ENCODE measurements at regions not wholly inside any gene's neighbourhood (a gene's known extent, or its start where the extent isn't known, plus 50 kb on each side); places are given as distances from the start of the nearest gene placed in this dataset.

DNA sequence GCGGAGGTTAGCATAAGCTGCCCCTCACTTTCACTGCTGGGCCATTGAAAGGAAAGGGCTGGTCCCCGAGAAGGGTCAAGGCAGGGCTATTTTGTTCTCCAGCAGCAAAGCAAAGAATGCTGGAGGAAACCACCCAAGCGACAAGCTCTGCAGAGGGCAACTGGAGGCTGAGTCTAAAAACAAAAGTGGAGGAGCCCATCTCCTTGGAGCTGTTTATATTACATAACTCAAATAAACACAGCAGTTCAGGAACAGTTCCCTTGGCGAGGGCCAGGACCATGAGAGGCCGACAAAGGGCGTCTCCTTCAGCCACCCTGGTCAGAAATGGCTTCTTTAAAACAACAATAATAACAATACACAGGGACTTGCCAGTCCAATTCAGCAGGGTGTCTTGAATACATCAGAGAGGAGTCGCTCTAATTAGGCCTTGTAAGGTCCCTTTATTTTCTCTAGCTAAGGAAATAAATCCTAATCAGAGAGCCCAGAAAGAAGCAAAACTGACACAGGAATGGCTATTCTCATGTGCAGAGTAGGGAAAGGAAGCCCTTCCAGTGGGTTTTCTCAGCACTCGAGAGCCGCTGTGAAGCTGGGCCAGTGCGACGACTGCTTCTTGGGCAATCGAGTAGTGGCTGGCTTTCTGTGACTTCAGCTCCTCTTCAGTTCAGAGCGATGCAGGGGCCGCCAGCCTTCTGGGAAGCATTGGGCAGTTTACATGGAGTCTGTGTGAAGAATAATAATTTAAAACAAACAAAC lies 57.0 kb upstream of the TARBP1 start:
- DNase-seq, result no peak

DNA sequence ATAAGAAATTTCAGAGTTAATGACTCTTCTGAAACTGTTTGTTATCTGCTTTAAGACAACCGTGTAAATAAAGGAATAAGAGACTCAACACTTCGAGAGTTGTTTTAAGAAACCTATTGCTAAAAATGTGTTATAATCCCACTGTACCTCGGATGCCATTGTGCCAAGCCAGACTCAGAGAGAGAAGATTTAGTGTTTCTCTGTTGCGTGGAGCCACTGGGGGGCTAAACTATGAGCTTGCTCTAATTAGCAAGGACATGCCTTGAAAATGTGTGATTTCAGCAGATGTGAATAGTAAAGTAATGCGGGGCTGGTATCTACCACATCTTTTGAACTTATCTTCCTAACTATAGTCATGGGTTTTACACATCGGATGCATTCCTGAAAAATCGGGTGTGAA lies 56.2 kb upstream of the TARBP1 start:
- no peak for DNase-seq

DNA sequence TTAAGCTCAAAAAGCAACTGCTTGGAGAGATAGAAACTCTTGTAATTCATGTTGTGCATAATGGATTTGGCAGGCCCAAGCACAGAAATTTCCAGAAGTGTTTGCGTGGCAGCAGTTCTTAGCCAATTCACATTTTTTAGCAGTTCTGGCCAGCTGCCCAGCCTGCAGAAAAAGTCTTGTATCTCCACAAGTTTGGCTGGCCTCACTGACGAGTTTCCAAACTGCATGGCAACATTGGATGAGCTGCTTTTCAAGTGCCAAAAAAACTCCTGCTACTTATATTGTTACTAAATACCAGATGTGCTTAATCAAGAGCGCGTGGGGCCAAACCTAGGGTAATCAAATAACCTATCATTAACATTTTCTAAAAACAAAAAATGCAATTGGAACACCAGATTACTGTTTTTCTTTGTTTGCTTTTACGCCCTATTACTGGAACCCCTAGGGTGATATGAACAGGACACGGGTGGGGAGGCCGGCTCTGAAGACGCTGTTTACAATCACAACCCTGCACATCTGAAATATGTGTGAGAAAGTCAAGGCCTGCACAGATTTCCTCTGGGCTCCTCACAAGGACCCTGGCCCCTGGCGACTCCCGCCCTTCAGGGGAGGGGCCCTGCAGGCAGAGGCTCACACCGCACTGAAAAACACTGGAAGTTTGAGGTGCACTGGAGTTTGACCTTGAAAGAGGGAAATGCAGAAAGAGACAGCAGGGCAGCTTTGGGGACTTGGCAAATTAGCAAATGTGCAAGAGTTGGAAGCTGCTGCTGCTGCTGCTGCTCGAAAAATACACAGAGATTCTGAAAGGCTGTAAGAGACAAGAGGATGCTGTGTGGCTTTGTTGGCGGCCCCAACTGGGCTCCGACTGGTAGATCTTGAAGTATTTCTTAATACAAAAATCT lies 55.2 kb upstream of the TARBP1 start:
- DNase-seq, result no peak

DNA sequence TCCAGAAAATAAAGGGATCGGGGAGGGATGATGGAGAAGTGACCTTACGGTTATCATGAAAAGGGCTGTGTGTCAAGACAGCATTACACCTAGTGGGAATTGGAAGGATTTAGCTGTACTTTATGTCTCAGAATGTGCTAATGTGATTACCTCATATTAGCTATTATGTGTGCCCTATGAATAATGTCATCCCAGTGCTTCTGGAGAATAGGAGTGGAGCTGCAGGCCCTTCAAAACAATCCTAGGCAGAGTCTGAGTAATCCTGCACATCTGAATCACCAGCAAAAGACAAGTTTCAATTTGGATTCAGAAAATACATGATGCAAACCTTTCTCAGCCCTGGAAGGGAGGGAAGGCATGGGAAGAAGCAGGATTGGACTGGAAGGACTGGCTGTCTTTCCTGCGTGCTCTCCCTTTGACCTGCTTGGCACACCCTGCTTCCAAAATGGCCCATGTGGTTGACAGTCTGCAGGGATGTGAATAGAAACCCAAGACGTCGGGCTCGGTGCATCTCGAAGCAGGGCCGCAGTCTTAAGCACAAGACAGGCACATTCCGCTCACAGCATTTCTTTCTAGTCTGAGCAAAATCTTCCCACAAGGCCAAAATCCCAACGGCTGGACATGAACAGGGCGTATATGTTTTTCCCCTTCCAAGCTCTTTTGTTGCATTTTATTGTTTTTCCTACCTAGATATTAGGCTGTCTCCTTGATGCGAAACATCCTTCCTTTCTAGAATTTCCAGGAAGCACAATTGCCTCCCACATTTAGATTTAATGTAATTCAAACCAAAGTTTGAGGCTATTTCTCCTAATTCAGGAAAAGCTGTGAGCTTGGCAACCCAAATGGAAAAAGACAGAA lies 54.3 kb upstream of the TARBP1 start:
- DNase-seq, result no peak

DNA sequence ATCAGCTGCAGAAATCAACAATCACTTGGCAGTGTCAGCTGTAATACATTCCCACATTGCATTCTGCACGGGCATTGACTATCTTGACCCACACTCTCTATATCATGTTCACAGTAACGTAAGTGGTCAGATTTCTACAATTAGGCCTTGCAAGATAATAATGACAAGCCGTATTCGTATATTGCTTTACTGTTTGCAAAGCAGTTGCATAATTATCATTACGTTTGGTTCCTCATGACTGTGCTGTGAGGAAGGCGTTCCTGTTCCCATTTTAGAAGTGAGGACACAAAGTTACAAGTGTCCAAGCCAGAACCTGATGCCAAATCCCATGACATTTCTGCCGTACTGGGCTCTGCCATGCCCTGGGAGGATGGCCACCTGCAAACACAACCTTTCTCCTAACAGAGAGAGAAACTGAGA lies 53.5 kb upstream of the TARBP1 start:
- no peak for DNase-seq

DNA sequence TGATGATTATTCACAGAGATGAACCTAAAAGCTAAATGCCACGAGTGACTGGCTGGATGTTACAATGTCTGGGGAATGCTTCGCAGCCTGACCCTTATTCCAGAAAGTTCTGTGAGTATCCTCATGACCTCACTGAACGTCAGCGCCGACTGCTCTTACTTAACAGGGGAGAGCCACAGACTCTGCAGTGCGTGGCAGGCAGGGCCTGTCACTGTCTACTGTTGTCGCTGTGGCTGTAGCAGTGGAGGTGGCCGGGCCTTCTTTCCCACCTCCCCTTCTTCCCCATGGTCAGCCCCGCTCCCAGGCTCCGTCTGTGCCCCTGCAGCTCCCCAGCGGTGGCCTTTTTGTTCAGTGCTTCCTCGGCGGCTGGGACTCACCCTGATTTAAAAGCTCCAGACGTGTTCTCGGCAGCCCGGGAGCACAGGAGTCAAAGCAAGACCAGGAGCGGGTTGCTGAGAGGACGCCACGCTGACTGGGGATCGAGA lies 52.2 kb upstream of the TARBP1 start:
- DNase-seq, result no peak

DNA sequence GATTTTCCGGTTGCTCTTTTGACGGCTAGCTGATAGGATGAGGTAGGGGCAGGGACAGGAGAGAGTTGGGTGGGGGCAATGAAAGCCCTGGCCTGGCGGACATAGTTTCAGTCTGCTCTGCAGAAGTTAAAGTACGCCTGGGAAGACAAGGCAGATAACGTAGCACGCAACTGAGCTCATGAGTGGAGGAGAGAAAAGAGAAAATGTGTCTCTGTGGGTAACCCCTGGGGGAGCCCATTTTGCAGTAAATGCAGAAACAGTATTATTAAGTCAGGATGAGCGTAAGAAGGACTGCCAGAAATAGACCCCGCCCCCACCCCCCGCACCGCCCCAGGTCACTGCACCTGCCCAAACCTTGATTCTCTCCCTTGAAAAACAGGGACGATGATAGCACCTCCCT lies 51.7 kb upstream of the TARBP1 start:
- no peak for DNase-seq

DNA sequence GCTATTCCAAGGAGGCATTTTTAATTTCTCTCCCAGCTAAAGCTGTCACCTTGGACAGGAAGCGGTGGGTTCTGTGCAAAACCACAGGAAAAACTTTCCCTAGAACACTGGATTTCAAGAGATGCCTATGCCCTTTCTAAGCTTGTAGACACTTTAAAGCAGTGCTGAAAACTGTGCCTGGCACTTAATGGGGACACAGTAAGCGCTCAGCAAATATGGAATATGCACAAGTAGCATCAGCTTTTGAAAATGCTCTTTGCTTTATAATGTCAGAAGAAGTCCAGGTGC lies 50.9 kb upstream of the TARBP1 start:
- DNase-seq, result no peak

DNA sequence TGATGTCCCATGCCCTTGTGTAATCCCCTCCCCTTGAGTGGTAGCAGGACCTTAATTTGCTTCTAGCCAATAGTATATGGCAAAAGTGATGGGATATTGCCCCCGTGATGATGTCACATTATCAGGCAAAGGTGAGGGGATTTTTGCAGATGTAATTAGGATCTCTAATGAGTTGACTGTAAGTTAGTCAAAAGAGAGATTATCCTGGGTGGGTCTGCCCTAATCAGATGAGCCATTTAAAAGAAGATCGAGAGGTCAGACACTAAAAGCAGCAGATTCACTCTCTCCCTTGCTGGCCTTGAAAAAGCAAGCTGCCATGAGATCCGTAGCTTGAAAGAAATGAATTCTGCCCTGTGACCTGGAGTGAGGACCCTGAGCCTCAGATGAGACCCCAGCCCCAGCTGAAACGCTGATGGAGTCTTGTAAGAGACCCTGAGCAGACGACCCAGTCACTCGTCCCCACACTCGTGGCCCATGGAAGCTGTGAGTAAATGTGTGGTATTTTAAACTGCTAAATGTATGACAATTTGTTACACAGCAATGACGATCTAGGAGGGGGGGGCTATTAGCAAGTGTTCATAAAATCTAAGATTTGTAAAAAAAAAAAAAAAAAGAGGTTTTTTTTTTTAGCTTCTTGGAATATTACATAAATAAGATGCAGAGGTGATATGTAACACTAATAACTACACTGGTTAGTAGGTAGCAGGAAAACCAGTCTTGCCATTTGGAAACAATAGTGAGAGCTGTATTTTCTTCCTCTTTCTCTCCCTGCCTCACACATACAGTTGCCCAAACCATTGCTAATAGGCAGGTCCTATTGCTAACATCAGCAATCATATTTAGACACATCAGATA lies 50.3 kb upstream of the TARBP1 start:
- DNase-seq, result no peak

Data from DMS153 (cell line).